Endodermal cell (in vitro differentiated cells): ENCODE measurements at regions not wholly inside any gene's neighbourhood (a gene's known extent, or its start where the extent isn't known, plus 50 kb on each side); places are given as distances from the start of the nearest gene placed in this dataset.

Source experiments
- DNase-seq: peaks from one replicate; pipeline ENCODE4 v3.0.0-alpha.2; 2017
- H3K27ac ChIP-seq: 2 replicates; pipeline ENCODE4 v1.5.1; 2013; ENCODE audit warnings: mild to moderate bottlenecking, low read depth, low read length, moderate library complexity
- H3K27me3 ChIP-seq: 2 replicates; pipeline ENCODE4 v1.6.1; 2013; ENCODE audit warnings: mild to moderate bottlenecking, low read length, moderate library complexity; ENCODE audit not compliant: insufficient read depth, control insufficient read depth, poor library complexity, severe bottlenecking
- H3K36me3 ChIP-seq: 2 replicates; pipeline ENCODE4 v1.7.0; 2013; ENCODE audit warnings: mild to moderate bottlenecking, low read length, moderate library complexity; ENCODE audit not compliant: control insufficient read depth, insufficient read depth
- H3K4me1 ChIP-seq: one replicate; pipeline ENCODE4 v1.7.0; 2013; ENCODE audit warnings: low read length; ENCODE audit not compliant: control insufficient read depth, insufficient read depth
- H3K4me3 ChIP-seq: 2 replicates; pipeline ENCODE4 v1.5.1; 2013; ENCODE audit warnings: mild to moderate bottlenecking, low read length, moderate library complexity
- H3K9ac ChIP-seq: 2 replicates; pipeline ENCODE4 v1.6.1; 2013; ENCODE audit warnings: mild to moderate bottlenecking, low read length, moderate library complexity; ENCODE audit not compliant: poor library complexity, severe bottlenecking; ENCODE audit errors: extremely low read depth
- H3K9me3 ChIP-seq: 2 replicates; pipeline ENCODE4 v1.6.1; 2013; ENCODE audit warnings: mild to moderate bottlenecking, low read length, moderate library complexity; ENCODE audit not compliant: control insufficient read depth
- H3K27ac Mint-ChIP-seq: 2 replicates; pipeline ENCODE4 v1.8.0; 2020; ENCODE audit warnings: mixed read lengths
- H3K27me3 Mint-ChIP-seq: 2 replicates; pipeline ENCODE4 v1.8.0; 2021; ENCODE audit warnings: mild to moderate bottlenecking, mixed read lengths; ENCODE audit not compliant: insufficient read depth
- H3K36me3 Mint-ChIP-seq: 2 replicates; pipeline ENCODE4 v1.8.0; 2020; ENCODE audit warnings: low read depth, mixed read lengths
- H3K4me1 Mint-ChIP-seq: 2 replicates; pipeline ENCODE4 v1.8.0; 2020; ENCODE audit warnings: mixed read lengths
- H3K4me3 Mint-ChIP-seq: 2 replicates; pipeline ENCODE4 v1.8.0; 2020; ENCODE audit warnings: mild to moderate bottlenecking, moderate library complexity, mixed read lengths
- H3K9me3 Mint-ChIP-seq: 2 replicates; pipeline ENCODE4 v1.8.0; 2020; ENCODE audit warnings: mild to moderate bottlenecking, mixed read lengths
- WGBS, 2 experiments: methylation state at CpG; one replicate each; pipeline versions ENCODE4 v1.1.5 to v1.1.7; 2013; ENCODE audit warnings: missing lambda C conversion rate in 2 of 2, mixed read lengths in 1 of 2; ENCODE audit not compliant: insufficient coverage in 1 of 2, insufficient read length in 1 of 2; 5-methylcytosine and 5-hydroxymethylcytosine counted together
- TF ChIP-seq, protein P1 (sequence below): fragments of 200-600 bp; sonication (generic); conservative IDR thresholded peaks from 2 replicates; pipeline ENCODE4 v1.5.0; 2021; ENCODE audit warnings: antibody characterized with exemption, mild to moderate bottlenecking

DNA sequence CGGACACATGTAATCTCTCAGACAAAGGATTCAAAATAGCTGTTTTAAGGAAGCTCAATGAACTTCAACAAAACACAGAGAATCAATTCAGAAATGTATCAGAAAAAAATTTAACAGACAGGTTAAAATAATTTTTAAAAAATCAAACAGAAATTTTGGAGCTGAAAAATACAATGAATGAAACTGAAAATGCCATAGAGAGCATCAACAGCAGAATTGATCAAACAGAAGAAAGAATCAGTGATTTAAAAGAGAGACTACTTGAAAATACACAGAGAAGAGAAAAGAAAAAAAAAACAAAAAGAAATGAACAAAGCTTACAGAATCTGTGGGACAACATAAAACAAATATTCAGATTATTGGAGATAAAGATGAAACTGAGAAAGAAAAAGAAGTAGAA, 118.8 kb upstream of the GYPA start:
- Mint-ChIP-seq H3K4me1 (no peaks in the 10 kb centered on the region), H3K27me3 (no peaks in the 10 kb centered on the region), H3K36me3 (no peaks in the 10 kb centered on the region), H3K27ac (no peak overlapping the region), H3K9me3 (peaks cover 4% of the 10 kb centered on the region), H3K4me3 (no peak overlapping the region)
- H3K9me3 ChIP-seq, result peaks cover 11% of the 10 kb centered on the region
- no peak overlapping the region for H3K27ac ChIP-seq
- H3K4me1 ChIP-seq, result no peaks in the 10 kb centered on the region
- H3K27me3 ChIP-seq, result no peaks in the 10 kb centered on the region
- H3K36me3 ChIP-seq, result no peaks in the 10 kb centered on the region
- H3K9ac ChIP-seq, result no peak overlapping the region
- TF ChIP-seq, protein P1, sequence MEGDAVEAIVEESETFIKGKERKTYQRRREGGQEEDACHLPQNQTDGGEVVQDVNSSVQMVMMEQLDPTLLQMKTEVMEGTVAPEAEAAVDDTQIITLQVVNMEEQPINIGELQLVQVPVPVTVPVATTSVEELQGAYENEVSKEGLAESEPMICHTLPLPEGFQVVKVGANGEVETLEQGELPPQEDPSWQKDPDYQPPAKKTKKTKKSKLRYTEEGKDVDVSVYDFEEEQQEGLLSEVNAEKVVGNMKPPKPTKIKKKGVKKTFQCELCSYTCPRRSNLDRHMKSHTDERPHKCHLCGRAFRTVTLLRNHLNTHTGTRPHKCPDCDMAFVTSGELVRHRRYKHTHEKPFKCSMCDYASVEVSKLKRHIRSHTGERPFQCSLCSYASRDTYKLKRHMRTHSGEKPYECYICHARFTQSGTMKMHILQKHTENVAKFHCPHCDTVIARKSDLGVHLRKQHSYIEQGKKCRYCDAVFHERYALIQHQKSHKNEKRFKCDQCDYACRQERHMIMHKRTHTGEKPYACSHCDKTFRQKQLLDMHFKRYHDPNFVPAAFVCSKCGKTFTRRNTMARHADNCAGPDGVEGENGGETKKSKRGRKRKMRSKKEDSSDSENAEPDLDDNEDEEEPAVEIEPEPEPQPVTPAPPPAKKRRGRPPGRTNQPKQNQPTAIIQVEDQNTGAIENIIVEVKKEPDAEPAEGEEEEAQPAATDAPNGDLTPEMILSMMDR, result no peak
- no peak for DNase-seq
- 100% methylated on average over 1 of the region's 1 CpG; no CpG with 5 or more reads in 1 of the 2 experiments for WGBS, 2 experiments
- no peak overlapping the region for H3K4me3 ChIP-seq

DNA sequence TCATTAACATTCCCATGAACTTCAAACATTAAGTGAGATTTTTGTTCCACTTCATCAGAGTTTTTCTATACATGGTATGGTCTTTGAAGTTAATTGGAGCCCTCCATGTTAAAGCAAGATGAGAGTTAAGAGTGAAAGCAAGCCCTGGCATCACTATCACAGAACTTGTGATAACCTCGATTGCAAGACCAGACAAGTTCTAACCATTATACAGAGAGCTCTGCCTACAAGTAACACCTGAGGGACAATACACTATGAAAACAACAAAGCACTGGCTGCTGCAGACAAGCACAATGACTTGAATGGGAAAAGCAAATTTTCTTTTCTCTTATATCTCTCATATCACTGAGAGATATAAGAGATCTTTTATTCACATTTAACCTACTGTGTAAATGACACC, 126.6 kb upstream of the GYPA start:
- no peak for DNase-seq
- H3K36me3 ChIP-seq, result no peaks in the 10 kb centered on the region
- H3K27ac ChIP-seq, result no peak overlapping the region
- TF ChIP-seq, protein P1, result no peak
- Mint-ChIP-seq H3K27ac (peak overlapping the region; percentile 19), H3K4me1 (peaks cover 6% of the 10 kb centered on the region), H3K9me3 (no peaks in the 10 kb centered on the region), H3K4me3 (no peak overlapping the region), H3K36me3 (no peaks in the 10 kb centered on the region), H3K27me3 (no peaks in the 10 kb centered on the region)
- no peak overlapping the region for H3K9ac ChIP-seq
- no peaks in the 10 kb centered on the region for H3K9me3 ChIP-seq
- H3K4me1 ChIP-seq, result peaks cover 4% of the 10 kb centered on the region
- no peaks in the 10 kb centered on the region for H3K27me3 ChIP-seq
- WGBS, 2 experiments, result 56% methylated on average over 1 of the region's 1 CpG; no CpG with 5 or more reads in 1 of the 2 experiments
- no peak overlapping the region for H3K4me3 ChIP-seq

DNA sequence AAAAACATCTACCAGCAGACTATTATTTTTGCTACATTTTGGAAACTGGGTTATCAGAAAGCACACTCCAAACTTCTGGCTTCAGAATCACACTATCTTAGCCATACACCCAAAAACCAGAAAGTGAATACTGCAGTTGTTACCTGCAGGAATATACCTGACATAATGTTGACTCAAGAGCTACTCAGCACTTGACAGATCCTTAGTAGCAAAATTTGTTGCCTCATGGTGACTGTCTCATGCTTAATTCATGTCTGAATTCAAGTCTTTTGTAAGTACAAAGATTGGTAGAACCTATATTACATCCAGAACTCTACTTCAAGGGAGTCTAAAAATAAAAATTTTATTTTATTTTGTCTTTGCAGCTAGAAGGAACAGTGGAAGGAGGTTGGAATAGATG, 140.2 kb upstream of the GYPA start:
- no peak overlapping the region for H3K4me3 ChIP-seq
- H3K27ac Mint-ChIP-seq, result no peak overlapping the region
- no peak overlapping the region for H3K9ac ChIP-seq
- no peak for DNase-seq
- H3K36me3 Mint-ChIP-seq, result no peaks in the 10 kb centered on the region
- no peaks in the 10 kb centered on the region for H3K27me3 Mint-ChIP-seq
- H3K9me3 Mint-ChIP-seq, result no peaks in the 10 kb centered on the region
- no peak overlapping the region for H3K4me3 Mint-ChIP-seq
- H3K27me3 ChIP-seq, result no peaks in the 10 kb centered on the region
- TF ChIP-seq, protein P1, result no peak
- no peaks in the 10 kb centered on the region for H3K36me3 ChIP-seq
- no peak overlapping the region for H3K27ac ChIP-seq
- no peaks in the 10 kb centered on the region for H3K9me3 ChIP-seq
- peaks cover 32% of the 10 kb centered on the region for H3K4me1 Mint-ChIP-seq
- H3K4me1 ChIP-seq, result no peaks in the 10 kb centered on the region
